Ovary (tissue), 3 donors: ENCODE measurements at regions not wholly inside any gene's neighbourhood (a gene's known extent, or its start where the extent isn't known, plus 50 kb on each side); places are given as distances from the start of the nearest gene placed in this dataset.

Source experiments
- EP300 ChIP-seq: sonication (generic); formaldehyde crosslinking; IDR thresholded peaks from one replicate; pipeline ENCODE4 v1.6.1; 2017; ENCODE audit warnings: antibody characterized with exemption
- POLR2A ChIP-seq: fragments of 450-650 bp; IDR thresholded peaks from one replicate; pipeline ENCODE4 v1.6.1; 2017; ENCODE audit warnings: antibody characterized with exemption, mild to moderate bottlenecking, moderate library complexity
- TF ChIP-seq, protein P1 (sequence below), 3 donors: fragments of 450-650 bp in 2 of 3; fragments of 200-600 bp in 1 of 3; IDR thresholded peaks; one replicate each; pipeline versions ENCODE4 v1.5.1 to v1.8.0; 2016 to 2022; ENCODE audit warnings: antibody characterized with exemption in 3 of 3, mild to moderate bottlenecking in 1 of 3
- donor health status: DM: no; HTN: no; CAD: no.

GRCh38 chr14:87331991-87332390 is 661.0 kb downstream of the GALC start:
- TF ChIP-seq, protein P1, sequence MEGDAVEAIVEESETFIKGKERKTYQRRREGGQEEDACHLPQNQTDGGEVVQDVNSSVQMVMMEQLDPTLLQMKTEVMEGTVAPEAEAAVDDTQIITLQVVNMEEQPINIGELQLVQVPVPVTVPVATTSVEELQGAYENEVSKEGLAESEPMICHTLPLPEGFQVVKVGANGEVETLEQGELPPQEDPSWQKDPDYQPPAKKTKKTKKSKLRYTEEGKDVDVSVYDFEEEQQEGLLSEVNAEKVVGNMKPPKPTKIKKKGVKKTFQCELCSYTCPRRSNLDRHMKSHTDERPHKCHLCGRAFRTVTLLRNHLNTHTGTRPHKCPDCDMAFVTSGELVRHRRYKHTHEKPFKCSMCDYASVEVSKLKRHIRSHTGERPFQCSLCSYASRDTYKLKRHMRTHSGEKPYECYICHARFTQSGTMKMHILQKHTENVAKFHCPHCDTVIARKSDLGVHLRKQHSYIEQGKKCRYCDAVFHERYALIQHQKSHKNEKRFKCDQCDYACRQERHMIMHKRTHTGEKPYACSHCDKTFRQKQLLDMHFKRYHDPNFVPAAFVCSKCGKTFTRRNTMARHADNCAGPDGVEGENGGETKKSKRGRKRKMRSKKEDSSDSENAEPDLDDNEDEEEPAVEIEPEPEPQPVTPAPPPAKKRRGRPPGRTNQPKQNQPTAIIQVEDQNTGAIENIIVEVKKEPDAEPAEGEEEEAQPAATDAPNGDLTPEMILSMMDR (IDR thresholded peaks at IDR 0.05) = no peak
- TF ChIP-seq POLR2A (no peak), EP300 (no peak)
